ENCODE measurements at regions not wholly inside any gene's neighbourhood (a gene's known extent, or its start where the extent isn't known, plus 50 kb on each side); places are given as distances from the start of the nearest gene placed in this dataset.

- no peak overlapping the region for H3K4me3 ChIP-seq (ENCODE audit: low read depth, low read length)
- H3K36me3 ChIP-seq (ENCODE audit: control insufficient read depth, insufficient read depth, low read length), result peaks cover 37% of the 10 kb centered on the region
- no peaks in the 10 kb centered on the region for H3K27me3 ChIP-seq (ENCODE audit: control insufficient read depth, insufficient read depth, low read length)
- no peak for FAIRE-seq
- no peak for TF ChIP-seq CTCF (IDR thresholded peaks at IDR 0.05; ENCODE audit: insufficient read depth, low read length, severe bottlenecking)
- DNase-seq (ENCODE audit: low read depth), result no peak
Observed at GRCh38 chr17:77498791-77499698, 358.3 kb downstream of the SEC14L1 start.

- Histone ChIP-seq H3K36me3 (ENCODE audit: control insufficient read depth, insufficient read depth, low read length) (peaks cover 31% of the 10 kb centered on the region), H3K4me3 (ENCODE audit: low read depth, low read length) (no peak overlapping the region), H3K27me3 (ENCODE audit: control insufficient read depth, insufficient read depth, low read length) (no peaks in the 10 kb centered on the region)
- TF ChIP-seq CTCF (IDR thresholded peaks at IDR 0.05; ENCODE audit: insufficient read depth, low read length, severe bottlenecking), result no peak
- FAIRE-seq, result no peak
- no peak for DNase-seq (ENCODE audit: low read depth)
Observed at GRCh38 chr17:77499699-77500435, 359.1 kb downstream of the SEC14L1 start.

GRCh38 chr17:77501101-77501566, 360.4 kb downstream of the SEC14L1 start:
- TF ChIP-seq CTCF (IDR thresholded peaks at IDR 0.05; ENCODE audit: insufficient read depth, low read length, severe bottlenecking), result peak; percentile 42
- FAIRE-seq (no peak), DNase-seq (ENCODE audit: low read depth) (no peak)
- Histone ChIP-seq H3K4me3 (ENCODE audit: low read depth, low read length) (no peak overlapping the region), H3K27me3 (ENCODE audit: control insufficient read depth, insufficient read depth, low read length) (no peaks in the 10 kb centered on the region), H3K36me3 (ENCODE audit: control insufficient read depth, insufficient read depth, low read length) (peaks cover 28% of the 10 kb centered on the region)

- Histone ChIP-seq H3K4me3 (ENCODE audit: low read depth, low read length) (no peak overlapping the region), H3K27me3 (ENCODE audit: control insufficient read depth, insufficient read depth, low read length) (no peaks in the 10 kb centered on the region), H3K36me3 (ENCODE audit: control insufficient read depth, insufficient read depth, low read length) (peaks cover 20% of the 10 kb centered on the region)
- FAIRE-seq, result no peak
- DNase-seq (ENCODE audit: low read depth), result no peak
- TF ChIP-seq CTCF (IDR thresholded peaks at IDR 0.05; ENCODE audit: insufficient read depth, low read length, severe bottlenecking), result no peak
Observed at GRCh38 chr17:77501751-77502625, 361.2 kb downstream of the SEC14L1 start.

GRCh38 chr17:77502626-77503292, 362.0 kb downstream of the SEC14L1 start:
- TF ChIP-seq CTCF (IDR thresholded peaks at IDR 0.05; ENCODE audit: insufficient read depth, low read length, severe bottlenecking), result no peak
- H3K4me3 ChIP-seq (ENCODE audit: low read depth, low read length), result no peak overlapping the region
- DNase-seq (ENCODE audit: low read depth) (no peak), FAIRE-seq (peak; percentile 40)
- H3K27me3 ChIP-seq (ENCODE audit: control insufficient read depth, insufficient read depth, low read length), result no peaks in the 10 kb centered on the region
- peaks cover 15% of the 10 kb centered on the region for H3K36me3 ChIP-seq (ENCODE audit: control insufficient read depth, insufficient read depth, low read length)

Data from bronchial epithelial cell (primary cell).